K562 (cell line): ENCODE measurements at regions not wholly inside any gene's neighbourhood (a gene's known extent, or its start where the extent isn't known, plus 50 kb on each side); places are given as distances from the start of the nearest gene placed in this dataset.

ENCODE experiments used
- ATAC-seq: fragments of 200-7000 bp; cut with Tn5 transposase; 3 replicates; pipeline ENCODE4 v1.9.1; 2020; ENCODE audit warnings: moderate library complexity
- BruUV-seq: library from RNA; stranded (reverse); fragments of 400-500 nt; replicated peaks from 2 replicates; lab custom pipeline; 2021; lab: Mats Ljungman, UMichigan
- CTCF ChIA-PET: fragments of 300-600 bp; formaldehyde crosslinking; extraction: SDS; loops from one replicate; lab custom pipeline; 2021; ENCODE audit warnings: low intra/inter-chr PET ratio; lab: Yijun Ruan, JAX
- POLR2A ChIA-PET: fragments of 300-600, 350-650 bp; sonication (Branson Sonifier 250); formaldehyde crosslinking; extraction: SDS; loops from one replicate; lab custom pipeline; 2021; ENCODE audit warnings: antibody characterized with exemption, inconsistent platforms; lab: Yijun Ruan, JAX
- DNase-seq, 4 experiments: peaks; one replicate each; pipeline versions ENCODE4 v3.0.0 to v3.0.0-alpha.2; 2011 to 2018; ENCODE audit warnings: low spot score in 3 of 4, mixed read lengths in 3 of 4; ENCODE audit errors: extremely low read depth in 1 of 4
- FAIRE-seq: peaks from 2 replicates; lab custom pipeline; 2011; peaks lifted over from hg19 to GRCh38; lab: Jason Lieb, UNC
- H2AFZ ChIP-seq: 2 replicates; pipeline ENCODE4 v1.6.0; 2011; ENCODE audit warnings: low read depth, low read length, control low read depth, inconsistent platforms
- H3K27ac ChIP-seq: fragments of 200-600 bp; 3 replicates; pipeline ENCODE4 v1.8.0; 2011; ENCODE audit warnings: low read depth, mild to moderate bottlenecking, control low read depth, inconsistent platforms, low read length, moderate library complexity, mixed read lengths; ENCODE audit errors: extremely low read depth
- H3K27me3 ChIP-seq, 2 experiments: fragments of 300-600 bp in 1 of 2; 2 replicates in 1 of 2; 3 replicates in 1 of 2; pipeline versions ENCODE4 v1.6.0 to v1.8.0; 2011; ENCODE audit warnings: inconsistent platforms in 2 of 2, low read length in 2 of 2, mild to moderate bottlenecking in 1 of 2, mixed read lengths in 1 of 2, moderate library complexity in 1 of 2; ENCODE audit not compliant: control insufficient read depth in 2 of 2, insufficient read depth in 2 of 2
- H3K36me3 ChIP-seq: fragments of 300-600 bp; 3 replicates; pipeline ENCODE4 v1.8.0; 2011; ENCODE audit warnings: mild to moderate bottlenecking, low read length, inconsistent platforms; ENCODE audit not compliant: control insufficient read depth, insufficient read depth
- H3K4me1 ChIP-seq, 2 experiments: fragments of 200-600 bp in 1 of 2; replicated peaks in 1 of 2; 2 replicates in 1 of 2; 3 replicates in 1 of 2; pipeline versions ENCODE4 v1.5.1 to v1.8.0; 2011; ENCODE audit warnings: inconsistent platforms in 2 of 2, low read length in 2 of 2, mild to moderate bottlenecking in 1 of 2, mixed read lengths in 1 of 2, moderate library complexity in 1 of 2; ENCODE audit not compliant: control insufficient read depth in 2 of 2, insufficient read depth in 2 of 2
- H3K4me2 ChIP-seq: 2 replicates; pipeline ENCODE4 v1.6.1; 2011; ENCODE audit warnings: low read length, control low read depth, inconsistent platforms, mixed read lengths; ENCODE audit not compliant: insufficient read depth
- H3K4me3 ChIP-seq: fragments of 200-600 bp; sonication (generic), shearing (Covaris generic); 2 replicates; pipeline ENCODE4 v1.5.1; 2016; ENCODE audit warnings: control low read depth, inconsistent platforms
- H3K79me2 ChIP-seq: fragments of 200-600 bp; 3 replicates; pipeline ENCODE4 v1.8.0; 2011; ENCODE audit warnings: low read length, inconsistent platforms; ENCODE audit not compliant: control insufficient read depth, insufficient read depth
- H3K9ac ChIP-seq, 2 experiments: 2 replicates each; pipeline versions ENCODE4 v1.6.0 to v1.6.1; 2011; ENCODE audit warnings: low read depth in 2 of 2, low read length in 2 of 2, control low read depth in 1 of 2, inconsistent platforms in 1 of 2, mild to moderate bottlenecking in 1 of 2, mixed read lengths in 1 of 2; ENCODE audit not compliant: insufficient read depth in 1 of 2
- H3K9me1 ChIP-seq: one replicate; pipeline ENCODE4 v1.6.0; 2011; ENCODE audit warnings: inconsistent platforms, mild to moderate bottlenecking, low read length, moderate library complexity; ENCODE audit not compliant: control insufficient read depth, insufficient read depth
- H3K9me3 ChIP-seq: replicated peaks from 2 replicates; pipeline ENCODE4 v1.5.1; 2011; ENCODE audit warnings: low read depth, low read length, inconsistent platforms; ENCODE audit not compliant: control insufficient read depth, insufficient read depth
- H4K20me1 ChIP-seq: replicated peaks from 2 replicates; pipeline ENCODE4 v1.6.1; 2011; ENCODE audit warnings: low read length, inconsistent platforms, mixed read lengths; ENCODE audit not compliant: control insufficient read depth, insufficient read depth
- WGBS: fragments of 100-300 bp; shearing (Covaris generic); methylation state at CpG from one replicate; pipeline ENCODE4 v1.1.6; 2016; ENCODE audit warnings: low coverage, mixed read lengths; ENCODE audit not compliant: insufficient coverage; ENCODE audit errors: missing lambda C conversion rate; 5-methylcytosine and 5-hydroxymethylcytosine counted together
- in situ Hi-C: fragments of 300-500 bp; cut with MboI; formaldehyde crosslinking; loops from 4 replicates; pipeline ENCODE4 v1.15.0; 2018; ENCODE audit warnings: inconsistent platforms, mixed read lengths
- intact Hi-C: fragments of 100-400 bp; cut with micrococcal nuclease; formaldehyde crosslinking; loops from 2 replicates; pipeline ENCODE4 v1.14.2; 2022
- TF ChIP-seq, protein P1 (sequence below): sonication (generic); formaldehyde crosslinking; IDR thresholded peaks from 2 replicates; pipeline ENCODE4 v1.4.0; 2020; ENCODE audit warnings: mild to moderate bottlenecking, missing genetic modification reagents
- TF ChIP-seq, protein P2 (sequence below): fragments of 250-450 bp; sonication (Bioruptor Pico); IDR thresholded peaks from 2 replicates; pipeline ENCODE4 v1.5.0; 2021

DNA sequence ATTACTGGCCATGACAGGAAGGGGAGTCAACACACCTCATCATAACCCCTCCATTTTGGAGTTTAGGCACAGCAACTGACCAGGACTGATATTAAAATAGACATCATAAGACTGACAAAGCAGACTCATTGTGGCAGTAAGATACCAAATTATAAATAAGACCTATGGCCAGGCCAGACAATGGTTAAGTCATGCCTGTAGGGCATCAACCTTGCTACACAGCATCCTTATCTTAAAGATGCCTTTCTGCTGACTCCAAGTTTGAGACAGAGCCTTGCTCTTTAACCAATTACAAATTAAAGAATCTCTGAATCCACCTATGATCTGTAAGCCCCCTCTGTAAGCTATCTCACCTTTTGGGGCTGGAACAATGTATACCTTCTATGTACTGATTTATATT lies 65.5 kb downstream of the VCX2 start (continued):
- TF ChIP-seq, protein P1, sequence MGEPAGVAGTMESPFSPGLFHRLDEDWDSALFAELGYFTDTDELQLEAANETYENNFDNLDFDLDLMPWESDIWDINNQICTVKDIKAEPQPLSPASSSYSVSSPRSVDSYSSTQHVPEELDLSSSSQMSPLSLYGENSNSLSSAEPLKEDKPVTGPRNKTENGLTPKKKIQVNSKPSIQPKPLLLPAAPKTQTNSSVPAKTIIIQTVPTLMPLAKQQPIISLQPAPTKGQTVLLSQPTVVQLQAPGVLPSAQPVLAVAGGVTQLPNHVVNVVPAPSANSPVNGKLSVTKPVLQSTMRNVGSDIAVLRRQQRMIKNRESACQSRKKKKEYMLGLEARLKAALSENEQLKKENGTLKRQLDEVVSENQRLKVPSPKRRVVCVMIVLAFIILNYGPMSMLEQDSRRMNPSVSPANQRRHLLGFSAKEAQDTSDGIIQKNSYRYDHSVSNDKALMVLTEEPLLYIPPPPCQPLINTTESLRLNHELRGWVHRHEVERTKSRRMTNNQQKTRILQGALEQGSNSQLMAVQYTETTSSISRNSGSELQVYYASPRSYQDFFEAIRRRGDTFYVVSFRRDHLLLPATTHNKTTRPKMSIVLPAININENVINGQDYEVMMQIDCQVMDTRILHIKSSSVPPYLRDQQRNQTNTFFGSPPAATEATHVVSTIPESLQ = no peak

DNA sequence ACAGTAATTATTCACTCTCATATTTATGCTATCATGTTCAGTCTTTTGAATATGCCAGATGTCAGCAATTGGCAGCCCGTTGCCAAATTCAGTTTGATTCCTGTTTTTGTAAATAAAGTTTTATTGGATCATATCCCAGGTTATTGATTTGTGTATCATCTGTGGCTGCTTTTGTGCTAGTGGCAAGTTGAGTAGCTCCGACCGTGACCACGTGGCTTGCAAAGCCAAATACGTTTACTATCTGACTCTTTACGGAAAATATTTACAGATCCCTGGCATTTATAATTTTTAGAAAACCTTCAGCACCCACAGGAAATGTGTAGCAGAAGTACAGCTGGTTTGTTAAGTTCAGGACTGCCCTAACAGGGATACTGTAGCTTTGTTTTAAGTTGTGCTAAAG lies 67.4 kb downstream of the VCX2 start:
- H3K4me1 ChIP-seq = no peaks in the 10 kb centered on the region
- no peaks in the 10 kb centered on the region for H3K79me2 ChIP-seq
- no TSS peak for BruUV-seq
- no peak for DNase-seq
- TF ChIP-seq, protein P2, sequence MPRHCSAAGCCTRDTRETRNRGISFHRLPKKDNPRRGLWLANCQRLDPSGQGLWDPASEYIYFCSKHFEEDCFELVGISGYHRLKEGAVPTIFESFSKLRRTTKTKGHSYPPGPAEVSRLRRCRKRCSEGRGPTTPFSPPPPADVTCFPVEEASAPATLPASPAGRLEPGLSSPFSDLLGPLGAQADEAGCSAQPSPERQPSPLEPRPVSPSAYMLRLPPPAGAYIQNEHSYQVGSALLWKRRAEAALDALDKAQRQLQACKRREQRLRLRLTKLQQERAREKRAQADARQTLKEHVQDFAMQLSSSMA (CRISPR knock-in tag) = no peak
- H3K36me3 ChIP-seq = no peaks in the 10 kb centered on the region
- H3K9me3 ChIP-seq = no peaks in the 10 kb centered on the region
- no peak overlapping the region for H3K27ac ChIP-seq
- no peak overlapping the region for H2AFZ ChIP-seq
- H3K4me3 ChIP-seq = no peak overlapping the region
- no peaks in the 10 kb centered on the region for H3K27me3 ChIP-seq
- no peak overlapping the region for H3K4me2 ChIP-seq
- WGBS = 3% methylated on average over 6 of the region's 6 CpGs
- no peak for ATAC-seq
- in situ Hi-C loops (no loop called here), intact Hi-C loops (no loop called here)
- no peaks in the 10 kb centered on the region for H4K20me1 ChIP-seq
- no peaks in the 10 kb centered on the region for H3K9me1 ChIP-seq
- CTCF ChIA-PET = no interaction called here
- POLR2A ChIA-PET = no interaction called here
- H3K9ac ChIP-seq = no peak overlapping the region
- FAIRE-seq = no peak
